H1 (cell line): ENCODE measurements at regions not wholly inside any gene's neighbourhood (a gene's known extent, or its start where the extent isn't known, plus 50 kb on each side); places are given as distances from the start of the nearest gene placed in this dataset.

Source experiments
- CBX8 ChIP-seq: fragments of 300-800, 300-1000 bp; sonication (generic); IDR thresholded peaks from 2 replicates; pipeline ENCODE4 v1.7.1; 2016; ENCODE audit warnings: low read depth, low read length, borderline replicate concordance
- CEBPB ChIP-seq: IDR thresholded peaks from 2 replicates; pipeline ENCODE4 v1.6.1; 2012; ENCODE audit warnings: low read depth, low read length
- EP300 ChIP-seq, 2 experiments: IDR thresholded peaks; 1 replicate in 1 of 2; 2 replicates in 1 of 2; pipeline ENCODE4 v1.6.1; 2011 to 2012; ENCODE audit warnings: low read depth in 2 of 2, low read length in 2 of 2, mild to moderate bottlenecking in 2 of 2, borderline replicate concordance in 1 of 2, inconsistent platforms in 1 of 2, moderate library complexity in 1 of 2
- EZH2 ChIP-seq: fragments of 200-600 bp; sonication (generic); IDR thresholded peaks from 2 replicates; pipeline ENCODE4 v1.7.1; 2012; ENCODE audit warnings: low read depth, mild to moderate bottlenecking, moderate library complexity, low read length, inconsistent platforms; ENCODE audit not compliant: severe bottlenecking
- HDAC6 ChIP-seq: IDR thresholded peaks from one replicate; pipeline ENCODE4 v1.7.1; 2012; ENCODE audit warnings: low read depth, mild to moderate bottlenecking, inconsistent platforms, low read length, moderate library complexity
- POLR2AphosphoS5 ChIP-seq: IDR thresholded peaks from 2 replicates; pipeline ENCODE4 v1.6.1; 2011; ENCODE audit warnings: low read depth, low read length
- RAD21 ChIP-seq, 2 experiments: IDR thresholded peaks in 1 of 2; conservative IDR thresholded peaks in 1 of 2; 2 replicates each; pipeline ENCODE4 v1.6.1; 2011; ENCODE audit warnings: low read depth in 2 of 2, low read length in 2 of 2, improper control_type of control experiment in 1 of 2, inconsistent platforms in 1 of 2, mild to moderate bottlenecking in 1 of 2, moderate library complexity in 1 of 2
- RBBP5 ChIP-seq: IDR thresholded peaks from 2 replicates; pipeline ENCODE4 v1.7.1; 2012; ENCODE audit warnings: low read depth, mild to moderate bottlenecking, inconsistent platforms, low read length, moderate library complexity, borderline replicate concordance
- SIN3A ChIP-seq, 2 experiments: IDR thresholded peaks in 1 of 2; conservative IDR thresholded peaks in 1 of 2; 2 replicates each; pipeline ENCODE4 v1.6.1; 2011 to 2012; ENCODE audit warnings: low read length in 2 of 2, improper control_type of control experiment in 1 of 2, low read depth in 1 of 2, mild to moderate bottlenecking in 1 of 2
- TAF1 ChIP-seq: IDR thresholded peaks from 2 replicates; pipeline ENCODE4 v1.6.1; 2011; ENCODE audit warnings: mild to moderate bottlenecking, low read depth, low read length
- TBP ChIP-seq: IDR thresholded peaks from 2 replicates; pipeline ENCODE4 v1.6.1; 2011; ENCODE audit warnings: low read depth, low read length, improper control_type of control experiment
- TF ChIP-seq, protein P1 (sequence below), 3 experiments: IDR thresholded peaks; 1 replicate in 2 of 3; 2 replicates in 1 of 3; pipeline versions ENCODE4 v1.5.1 to v1.6.1; 2011; ENCODE audit warnings: low read length in 3 of 3, mild to moderate bottlenecking in 3 of 3, inconsistent platforms in 2 of 3, low read depth in 1 of 3, moderate library complexity in 1 of 3; ENCODE audit not compliant: insufficient read depth in 1 of 3; ENCODE audit errors: control extremely low read depth in 1 of 3

DNA sequence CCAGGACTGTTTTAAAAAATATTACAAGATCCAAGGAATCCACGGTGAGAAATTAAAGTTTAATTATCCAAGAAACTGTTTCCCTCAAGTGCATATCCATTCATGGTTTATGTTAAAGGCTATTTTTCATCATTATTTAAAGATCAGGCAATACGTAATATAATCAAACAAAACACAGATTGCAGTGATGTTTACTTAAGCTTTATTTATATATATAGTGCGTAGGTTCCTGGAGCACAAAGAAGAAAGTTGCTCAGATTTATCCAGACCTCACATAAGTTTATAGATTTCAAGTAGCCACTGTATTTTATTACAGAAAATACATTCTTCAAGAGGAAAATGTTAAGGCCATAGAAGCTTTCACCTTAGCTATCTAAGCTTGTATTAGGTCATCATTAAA, 210.0 kb upstream of the KLF14 start:
- TF ChIP-seq TAF1, result no peak
- no peak for TF ChIP-seq EP300 (IDR thresholded peaks at IDR 0.05; ENCODE audit: borderline replicate concordance in 1 of 2, low read depth in 2 of 2, low read length in 2 of 2)
- TF ChIP-seq SIN3A (conservative IDR thresholded peaks at IDR 0.05 in 1 of 2, IDR thresholded peaks at IDR 0.05 in 1 of 2; ENCODE audit: low read depth in 1 of 2, low read length in 2 of 2), result no peak
- TF ChIP-seq, protein P1, sequence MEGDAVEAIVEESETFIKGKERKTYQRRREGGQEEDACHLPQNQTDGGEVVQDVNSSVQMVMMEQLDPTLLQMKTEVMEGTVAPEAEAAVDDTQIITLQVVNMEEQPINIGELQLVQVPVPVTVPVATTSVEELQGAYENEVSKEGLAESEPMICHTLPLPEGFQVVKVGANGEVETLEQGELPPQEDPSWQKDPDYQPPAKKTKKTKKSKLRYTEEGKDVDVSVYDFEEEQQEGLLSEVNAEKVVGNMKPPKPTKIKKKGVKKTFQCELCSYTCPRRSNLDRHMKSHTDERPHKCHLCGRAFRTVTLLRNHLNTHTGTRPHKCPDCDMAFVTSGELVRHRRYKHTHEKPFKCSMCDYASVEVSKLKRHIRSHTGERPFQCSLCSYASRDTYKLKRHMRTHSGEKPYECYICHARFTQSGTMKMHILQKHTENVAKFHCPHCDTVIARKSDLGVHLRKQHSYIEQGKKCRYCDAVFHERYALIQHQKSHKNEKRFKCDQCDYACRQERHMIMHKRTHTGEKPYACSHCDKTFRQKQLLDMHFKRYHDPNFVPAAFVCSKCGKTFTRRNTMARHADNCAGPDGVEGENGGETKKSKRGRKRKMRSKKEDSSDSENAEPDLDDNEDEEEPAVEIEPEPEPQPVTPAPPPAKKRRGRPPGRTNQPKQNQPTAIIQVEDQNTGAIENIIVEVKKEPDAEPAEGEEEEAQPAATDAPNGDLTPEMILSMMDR (IDR thresholded peaks at IDR 0.05; ENCODE audit: control extremely low read depth in 1 of 3, insufficient read depth in 1 of 3, low read depth in 1 of 3, low read length in 3 of 3), result no peak
- no peak for TF ChIP-seq POLR2AphosphoS5
- no peak for TF ChIP-seq HDAC6
- no peak for TF ChIP-seq EZH2
- no peak for TF ChIP-seq RAD21 (IDR thresholded peaks at IDR 0.05 in 1 of 2, conservative IDR thresholded peaks at IDR 0.05 in 1 of 2; ENCODE audit: low read depth in 2 of 2, low read length in 2 of 2)
- no peak for TF ChIP-seq CBX8
- no peak for TF ChIP-seq CEBPB
- no peak for TF ChIP-seq TBP
- TF ChIP-seq RBBP5, result no peak
